ENCODE measurements at regions not wholly inside any gene's neighbourhood (a gene's known extent, or its start where the extent isn't known, plus 50 kb on each side); places are given as distances from the start of the nearest gene placed in this dataset.

DNA sequence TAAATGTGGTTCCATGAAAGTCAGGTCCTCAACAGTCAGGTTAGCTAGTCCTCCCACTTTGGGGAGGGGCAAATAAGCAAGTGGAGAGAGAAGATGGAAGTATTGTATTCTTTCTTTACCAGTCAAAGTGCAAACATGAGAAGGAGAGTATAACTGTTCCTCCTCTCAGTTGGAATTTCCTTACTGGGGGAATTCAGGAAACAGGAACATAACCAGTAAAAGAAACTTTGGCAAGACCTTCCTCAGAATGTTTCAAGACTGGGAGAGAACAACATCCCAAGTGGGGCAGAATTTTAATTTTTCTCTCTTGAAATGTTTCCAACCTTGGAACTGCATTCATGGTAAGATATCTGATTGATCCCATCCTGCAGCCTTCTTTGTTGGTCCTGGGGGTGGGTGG lies 552.4 kb upstream of the TNP1 start:
- Histone ChIP-seq H3K27ac (no peak overlapping the region), H3K4me3 (no peak overlapping the region), H3K9me3 (replicated peaks in 1 of 11) (0 out of 22 replicates have a peak, but pooled peaks cover 0 to 3% (median 0%) of the 10 kb centered on the region in 11 experiments), H3K36me3 (no peaks in the 10 kb centered on the region), H3K4me1 (peaks cover 0 to 26% (median 14%) of the 10 kb centered on the region in 10 experiments; a peak in 16 of 20 replicates), H3K4me2 (peak overlapping the region in 2 of 11 experiments; percentile 17 to 25; a peak in 1 of 22 replicates), H4K20me1 (no peaks in the 10 kb centered on the region), H3K27me3 (peaks cover 0 to 11% (median 0%) of the 10 kb centered on the region in 11 experiments; a peak in 1 of 22 replicates), H3K9ac (no peak overlapping the region)
- no peak for TF ChIP-seq Cebpa-rat (IDR thresholded peaks at IDR 0.05)

DNA sequence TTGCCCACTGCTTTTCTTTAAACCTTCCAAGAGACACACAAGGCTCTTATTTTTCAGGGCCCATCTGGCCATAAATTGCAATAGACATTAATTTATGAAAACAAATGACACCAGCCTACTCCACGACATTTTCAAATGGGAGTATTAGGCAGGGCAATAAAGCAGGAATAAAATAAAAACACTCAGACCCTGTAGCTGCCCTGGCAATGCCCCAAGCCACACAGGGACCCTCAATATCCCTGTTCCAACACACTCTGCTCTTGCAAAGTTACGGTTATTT lies 550.8 kb upstream of the TNP1 start:
- no peak for TF ChIP-seq Cebpa-rat (IDR thresholded peaks at IDR 0.05)
- peaks cover 0 to 26% (median 12%) of the 10 kb centered on the region in 10 experiments; a peak in 16 of 20 replicates for H3K4me1 ChIP-seq
- H3K9me3 ChIP-seq (replicated peaks in 1 of 11), result 0 out of 22 replicates have a peak, but pooled peaks cover 0 to 3% (median 0%) of the 10 kb centered on the region in 11 experiments
- no peaks in the 10 kb centered on the region for H4K20me1 ChIP-seq
- no peak overlapping the region for H3K4me2 ChIP-seq
- no peak overlapping the region for H3K9ac ChIP-seq
- peaks cover 0 to 10% (median 0%) of the 10 kb centered on the region in 11 experiments; a peak in 1 of 22 replicates for H3K27me3 ChIP-seq
- no peak overlapping the region for H3K4me3 ChIP-seq
- H3K36me3 ChIP-seq, result no peaks in the 10 kb centered on the region
- H3K27ac ChIP-seq, result no peak overlapping the region

GRCh38 chr2:217409949-217410680 lies 550.3 kb upstream of the TNP1 start:
- H3K9ac ChIP-seq, result no peak overlapping the region
- no peak overlapping the region for H3K27ac ChIP-seq
- no peaks in the 10 kb centered on the region for H4K20me1 ChIP-seq
- no peaks in the 10 kb centered on the region for H3K36me3 ChIP-seq
- H3K27me3 ChIP-seq, result peaks cover 0 to 15% (median 0%) of the 10 kb centered on the region in 11 experiments; a peak in 1 of 22 replicates
- no peak overlapping the region for H3K4me2 ChIP-seq
- H3K4me1 ChIP-seq, result peaks cover 1 to 24% (median 10%) of the 10 kb centered on the region in 10 experiments
- 0 out of 22 replicates have a peak, but pooled peaks cover 0 to 3% (median 0%) of the 10 kb centered on the region in 11 experiments for H3K9me3 ChIP-seq (replicated peaks in 1 of 11)
- TF ChIP-seq Cebpa-rat (IDR thresholded peaks at IDR 0.05), result no peak
- H3K4me3 ChIP-seq, result no peak overlapping the region

- no peak overlapping the region for H3K27ac ChIP-seq
- H3K27me3 ChIP-seq, result peaks cover 0 to 25% (median 0%) of the 10 kb centered on the region in 11 experiments; a peak in 1 of 22 replicates
- H3K4me1 ChIP-seq, result peaks cover 0 to 14% (median 5%) of the 10 kb centered on the region in 10 experiments; a peak in 11 of 20 replicates
- H3K36me3 ChIP-seq, result no peaks in the 10 kb centered on the region
- TF ChIP-seq Cebpa-rat (IDR thresholded peaks at IDR 0.05), result no peak
- no peak overlapping the region for H3K4me3 ChIP-seq
- no peak overlapping the region for H3K9ac ChIP-seq
- 0 out of 22 replicates have a peak, but pooled peaks cover 0 to 3% (median 0%) of the 10 kb centered on the region in 11 experiments for H3K9me3 ChIP-seq (replicated peaks in 1 of 11)
- H3K4me2 ChIP-seq, result no peak overlapping the region
- no peaks in the 10 kb centered on the region for H4K20me1 ChIP-seq
These were observed 547.5 kb upstream of the TNP1 start for GRCh38 chr2:217407362-217407761.

DNA sequence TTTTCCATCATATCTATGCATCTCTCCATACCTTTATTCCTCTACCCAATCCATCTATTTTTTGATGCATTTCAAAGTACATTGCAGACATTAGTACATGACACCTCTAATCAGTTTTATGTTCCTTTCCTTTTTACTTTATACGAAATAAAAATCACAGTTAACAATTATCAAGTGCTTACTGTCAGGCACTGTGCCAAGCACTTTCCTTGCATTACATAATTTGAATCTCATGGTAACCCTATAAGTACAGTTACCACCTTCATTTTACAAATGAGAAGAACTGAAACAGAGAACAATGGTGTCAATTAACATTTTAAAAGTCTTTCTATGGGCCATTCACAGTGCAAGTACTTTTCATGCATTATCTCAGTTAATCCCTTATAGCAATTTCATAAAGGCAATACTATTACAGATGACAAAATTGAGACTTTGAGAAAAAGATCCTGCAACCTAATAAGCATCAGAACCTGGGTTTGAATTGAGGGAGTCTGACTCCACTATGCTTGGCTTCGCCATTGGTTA lies 544.4 kb upstream of the TNP1 start:
- Histone ChIP-seq H3K27me3 (peaks cover 0 to 15% (median 0%) of the 10 kb centered on the region in 11 experiments; a peak in 1 of 22 replicates), H3K4me3 (no peak overlapping the region), H4K20me1 (no peaks in the 10 kb centered on the region), H3K36me3 (no peaks in the 10 kb centered on the region), H3K27ac (no peak overlapping the region), H3K9me3 (replicated peaks in 1 of 11) (0 out of 22 replicates have a peak, but pooled peaks cover 0 to 3% (median 0%) of the 10 kb centered on the region in 11 experiments), H3K4me2 (peak overlapping the region in 1 of 11 experiments; percentile 46; a peak in 1 of 22 replicates), H3K9ac (no peak overlapping the region), H3K4me1 (peaks cover under 1 to 19% (median 11%) of the 10 kb centered on the region in 10 experiments; a peak in 17 of 20 replicates)
- no peak for TF ChIP-seq Cebpa-rat (IDR thresholded peaks at IDR 0.05)

DNA sequence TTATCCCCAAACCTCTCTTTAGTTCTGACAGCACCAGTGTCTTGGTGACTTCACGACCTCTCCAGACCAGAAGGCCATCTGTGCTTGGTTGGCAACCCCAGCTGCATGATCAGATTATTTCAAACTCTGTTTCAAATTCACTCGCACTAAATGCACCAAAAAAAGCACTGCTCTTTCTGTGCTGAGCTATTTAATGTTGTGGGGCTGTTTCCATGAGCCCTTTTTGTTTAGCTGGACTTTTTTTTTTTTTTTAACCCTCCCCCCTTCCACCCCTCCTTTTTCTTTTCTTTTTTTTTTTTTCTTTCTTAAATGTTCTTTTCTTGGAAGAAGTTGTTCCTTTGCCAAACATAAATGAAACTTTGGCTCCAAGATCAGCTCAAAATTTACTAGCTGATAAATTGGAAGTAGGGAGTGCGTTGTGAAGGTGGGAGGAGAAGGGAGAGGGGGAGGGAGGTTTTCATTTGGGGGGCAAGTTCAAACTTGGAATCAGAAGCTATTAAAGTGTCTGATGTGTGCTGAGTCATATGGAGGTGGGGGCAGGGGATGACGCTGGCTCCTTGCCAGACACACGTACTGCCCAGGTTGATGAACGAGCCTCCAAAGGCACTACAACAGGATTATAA lies 543.0 kb upstream of the TNP1 start:
- no peaks in the 10 kb centered on the region for H3K9me3 ChIP-seq (replicated peaks in 1 of 11)
- H3K27ac ChIP-seq, result no peak overlapping the region
- H4K20me1 ChIP-seq, result no peaks in the 10 kb centered on the region
- no peaks in the 10 kb centered on the region for H3K36me3 ChIP-seq
- H3K4me2 ChIP-seq, result 0 out of 22 replicates have a peak overlapping the region, but pooled peaks of 1 of the 11 experiments have one; percentile 6
- H3K27me3 ChIP-seq, result peaks cover 0 to 15% (median 0%) of the 10 kb centered on the region in 11 experiments; a peak in 1 of 22 replicates
- TF ChIP-seq Cebpa-rat (IDR thresholded peaks at IDR 0.05), result no peak
- H3K9ac ChIP-seq, result no peak overlapping the region
- peaks cover 11 to 33% (median 26%) of the 10 kb centered on the region in 10 experiments for H3K4me1 ChIP-seq
- no peak overlapping the region for H3K4me3 ChIP-seq

- no peak for TF ChIP-seq Cebpa-rat (IDR thresholded peaks at IDR 0.05)
These were observed 542.3 kb upstream of the TNP1 start for GRCh38 chr2:217402144-217402543.

DNA sequence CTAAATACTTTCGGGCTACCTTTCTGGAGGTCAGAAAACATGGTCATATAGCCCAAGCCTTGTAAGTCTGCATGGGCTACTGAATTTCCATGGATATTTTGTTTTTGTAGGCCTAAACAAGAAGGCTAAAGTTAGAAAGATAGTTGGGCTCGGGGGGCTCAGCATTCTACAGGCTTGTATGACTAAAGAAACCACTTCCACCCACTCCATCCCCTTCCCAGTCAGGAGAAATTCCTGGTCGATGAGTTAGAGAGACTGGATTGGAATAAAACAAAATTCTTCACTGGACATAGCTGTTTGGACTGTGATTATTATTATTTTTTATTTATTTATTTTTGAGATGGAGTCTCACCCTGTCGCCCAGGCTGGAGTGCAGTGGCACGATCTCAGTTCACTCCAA lies 539.4 kb upstream of the TNP1 start:
- Histone ChIP-seq H3K9me3 (replicated peaks in 1 of 11) (no peaks in the 10 kb centered on the region), H3K36me3 (no peaks in the 10 kb centered on the region), H3K27ac (peak overlapping the region in 2 of 11 experiments; percentile 9 to 17; a peak in 1 of 22 replicates), H3K4me2 (peak overlapping the region; percentile 9 to 94 (median 75); a peak in 20 of 22 replicates), H3K4me3 (no peak overlapping the region), H3K27me3 (0 out of 22 replicates have a peak, but pooled peaks cover 0 to 2% (median 0%) of the 10 kb centered on the region in 11 experiments), H4K20me1 (no peaks in the 10 kb centered on the region), H3K9ac (no peak overlapping the region), H3K4me1 (peaks cover 22 to 50% (median 34%) of the 10 kb centered on the region in 10 experiments)
- TF ChIP-seq Cebpa-rat (IDR thresholded peaks at IDR 0.05), result no peak

More at GRCh38 chr2:217402144-217402543, 542.3 kb upstream of the TNP1 start:
- Histone ChIP-seq H3K9me3 (replicated peaks in 1 of 11) (no peaks in the 10 kb centered on the region), H4K20me1 (no peaks in the 10 kb centered on the region), H3K4me1 (peaks cover 11 to 41% (median 33%) of the 10 kb centered on the region in 10 experiments), H3K36me3 (no peaks in the 10 kb centered on the region), H3K9ac (no peak overlapping the region), H3K27me3 (peaks cover 0 to 15% (median 0%) of the 10 kb centered on the region in 11 experiments; a peak in 1 of 22 replicates), H3K4me3 (no peak overlapping the region), H3K27ac (no peak overlapping the region), H3K4me2 (no peak overlapping the region)

DNA sequence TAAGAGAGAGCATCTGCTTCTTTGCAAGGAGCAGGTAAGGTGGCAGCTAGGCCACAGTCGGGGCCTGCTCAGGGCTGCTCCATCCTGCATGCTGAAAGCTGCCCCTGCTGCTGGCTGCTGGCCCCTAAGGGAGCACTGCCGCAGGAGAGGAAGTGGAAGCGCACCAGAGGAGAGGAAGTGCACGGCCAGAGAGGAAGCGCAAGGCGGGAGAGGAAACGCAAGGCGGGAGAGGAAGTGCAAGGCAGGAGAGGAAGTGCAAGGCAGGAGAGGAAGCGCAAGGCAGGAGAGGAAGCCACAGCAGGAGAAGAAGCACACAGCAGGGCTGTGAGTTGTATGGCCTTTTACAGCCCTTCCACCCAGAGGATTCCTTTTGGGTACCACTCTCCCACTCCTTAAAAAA lies 539.0 kb upstream of the TNP1 start:
- Histone ChIP-seq H3K36me3 (no peaks in the 10 kb centered on the region), H3K27ac (peak overlapping the region in 4 of 11 experiments; percentile 6 to 59 (median 18); a peak in 4 of 22 replicates), H3K4me3 (no peak overlapping the region), H3K4me2 (peak overlapping the region; percentile 29 to 94 (median 75)), H3K27me3 (no peaks in the 10 kb centered on the region), H3K4me1 (peaks cover 22 to 50% (median 34%) of the 10 kb centered on the region in 10 experiments), H4K20me1 (no peaks in the 10 kb centered on the region), H3K9me3 (replicated peaks in 1 of 11) (no peaks in the 10 kb centered on the region), H3K9ac (peak overlapping the region in 1 of 11 experiments; percentile 8; a peak in 2 of 22 replicates)
- TF ChIP-seq Cebpa-rat (IDR thresholded peaks at IDR 0.05), result no peak

Data from BLaER1 treated with 17β-estradiol and CSF1 and Interleukin-3, amounts not matched to agents 10 nM and 100 nM (cell line).